Right atrium auricular region (tissue), 2 donors: ENCODE measurements at regions not wholly inside any gene's neighbourhood (a gene's known extent, or its start where the extent isn't known, plus 50 kb on each side); places are given as distances from the start of the nearest gene placed in this dataset.

ENCODE experiments used
- DNase-seq: peaks from one replicate; pipeline ENCODE4 v3.0.0-alpha.2; 2019; ENCODE audit warnings: low spot score
- H3K27ac ChIP-seq, 2 donors: fragments of 200-600 bp; sonication (generic); 1 replicate in 1 of 2; 2 replicates in 1 of 2; pipeline ENCODE4 v1.5.1; 2016 to 2019
- H3K27me3 ChIP-seq, 2 donors: fragments of 200-600 bp; sonication (generic); one replicate each; pipeline versions ENCODE4 v1.5.1 to v1.6.0; 2017 to 2019
- H3K36me3 ChIP-seq: fragments of 200-600 bp; sonication (generic); one replicate; pipeline ENCODE4 v1.5.1; 2016
- H3K4me1 ChIP-seq, 2 donors: fragments of 200-600 bp; sonication (generic); one replicate each; pipeline versions ENCODE4 v1.5.1 to v1.6.0; 2017 to 2019
- H3K4me3 ChIP-seq, 2 donors: fragments of 200-600 bp; sonication (generic); 1 replicate in 1 of 2; 2 replicates in 1 of 2; pipeline ENCODE4 v1.5.1; 2017 to 2019; ENCODE audit warnings: mild to moderate bottlenecking in 1 of 2, moderate library complexity in 1 of 2
- H3K9me3 ChIP-seq, 2 donors: fragments of 200-600 bp; sonication (generic); one replicate each; pipeline ENCODE4 v1.5.1; 2019
- CTCF ChIP-seq, 2 donors: fragments of 200-600 bp; sonication (generic); IDR thresholded peaks; one replicate each; pipeline ENCODE4 v1.5.1; 2019; ENCODE audit warnings: antibody characterized with exemption in 2 of 2

- H3K9me3 ChIP-seq: no peaks in the 10 kb centered on the region
- no peak for TF ChIP-seq CTCF (IDR thresholded peaks at IDR 0.05)
- H3K4me3 ChIP-seq: no peak overlapping the region
- H3K4me1 ChIP-seq: no peaks in the 10 kb centered on the region
- H3K36me3 ChIP-seq: no peaks in the 10 kb centered on the region
- DNase-seq: no peak
- H3K27ac ChIP-seq: no peak overlapping the region
- no peaks in the 10 kb centered on the region for H3K27me3 ChIP-seq
Measured at GRCh38 chr20:5372371-5372770, 55.6 kb upstream of the PROKR2 start.

DNA sequence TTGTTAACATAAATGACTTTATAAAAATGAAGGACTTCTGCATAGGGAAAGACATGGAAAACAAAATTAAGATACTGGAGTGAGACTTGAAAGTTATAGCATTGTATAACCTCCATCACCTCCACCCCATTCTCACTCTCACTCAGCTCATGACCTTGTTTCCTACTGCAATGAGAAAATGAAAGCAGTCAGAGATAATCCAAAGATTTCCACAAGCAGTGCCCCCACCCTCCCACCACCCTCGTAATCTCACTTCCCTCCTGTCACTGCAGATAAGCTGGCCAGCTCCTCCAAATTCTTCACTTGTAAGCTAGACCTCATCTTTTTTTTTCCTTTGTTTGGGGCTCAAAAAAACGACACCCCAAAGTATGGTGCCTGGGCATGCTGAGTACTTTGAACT is 52.9 kb upstream of the PROKR2 start:
- H3K36me3 ChIP-seq: no peaks in the 10 kb centered on the region
- no peaks in the 10 kb centered on the region for H3K9me3 ChIP-seq
- no peak for TF ChIP-seq CTCF (IDR thresholded peaks at IDR 0.05)
- H3K4me3 ChIP-seq: no peak overlapping the region
- H3K27me3 ChIP-seq: no peaks in the 10 kb centered on the region
- no peak overlapping the region for H3K27ac ChIP-seq
- no peaks in the 10 kb centered on the region for H3K4me1 ChIP-seq
- DNase-seq: no peak
